Gastrocnemius medialis (tissue), 4 donors: ENCODE measurements at regions not wholly inside any gene's neighbourhood (a gene's known extent, or its start where the extent isn't known, plus 50 kb on each side); places are given as distances from the start of the nearest gene placed in this dataset.

Experiments used
- ATAC-seq, 2 donors: fragments of 150-250 bp; one replicate each; pipeline ENCODE4 v1.9.1; 2016
- DNase-seq, 2 donors: peaks; one replicate each; pipeline ENCODE4 v3.0.0-alpha.2; 2019
- H3K27ac ChIP-seq, 4 donors: fragments of 200-600 bp; sonication (generic); 1 replicate in 1 of 4; 2 replicates in 3 of 4; pipeline ENCODE4 v1.5.1; 2016 to 2018; ENCODE audit warnings: mild to moderate bottlenecking in 2 of 4, moderate library complexity in 1 of 4
- H3K27me3 ChIP-seq, 3 donors: fragments of 200-600 bp; sonication (generic) in 2 of 3; 1 replicate in 1 of 3; 2 replicates in 2 of 3; pipeline versions ENCODE4 v1.5.1 to v1.6.0; 2016 to 2019; ENCODE audit warnings: mild to moderate bottlenecking in 1 of 3, moderate library complexity in 1 of 3
- H3K36me3 ChIP-seq, 2 donors: fragments of 200-600 bp; sonication (generic) in 1 of 2; one replicate each; pipeline ENCODE4 v1.5.1; 2017 to 2018
- H3K4me1 ChIP-seq, 2 donors: fragments of 200-600 bp; sonication (generic) in 1 of 2; one replicate each; pipeline ENCODE4 v1.5.1; 2016 to 2017; ENCODE audit warnings: mild to moderate bottlenecking in 2 of 2
- H3K4me3 ChIP-seq, 4 donors: fragments of 200-600 bp; sonication (generic) in 3 of 4; 1 replicate in 1 of 4; 2 replicates in 3 of 4; pipeline ENCODE4 v1.5.1; 2016 to 2019; ENCODE audit warnings: mild to moderate bottlenecking in 2 of 4
- H3K9me3 ChIP-seq, 3 donors: fragments of 200-600 bp; sonication (generic) in 2 of 3; 1 replicate in 1 of 3; 2 replicates in 2 of 3; pipeline ENCODE4 v1.5.1; 2016 to 2019
- POLR2A ChIP-seq, 2 donors: fragments of 450-650 bp; IDR thresholded peaks; one replicate each; pipeline ENCODE4 v1.6.1; 2017; ENCODE audit warnings: antibody characterized with exemption in 2 of 2, mild to moderate bottlenecking in 2 of 2, moderate library complexity in 2 of 2
- in situ Hi-C, 4 donors: fragments of 200-750 bp; cut with MboI; loops; one replicate each; pipeline versions ENCODE4 v1.15.0 to v1.8.0; 2017; ENCODE audit warnings: low sequenced_read_pairs in 4 of 4
- intact Hi-C: fragments of 100-400 bp; cut with DNase I; formaldehyde crosslinking; loops from one replicate; pipeline ENCODE4 v1.15.1; 2023; ENCODE audit warnings: low total_unique reads
- TF ChIP-seq, protein P1 (sequence below), 5 experiments: fragments of 450-650 bp in 3 of 5; fragments of 200-600 bp in 2 of 5; sonication (generic) in 2 of 5; IDR thresholded peaks in 4 of 5; conservative IDR thresholded peaks in 1 of 5; 1 replicate in 4 of 5; 2 replicates in 1 of 5; pipeline ENCODE4 v1.5.1; 2016 to 2019; ENCODE audit warnings: antibody characterized with exemption in 5 of 5, mild to moderate bottlenecking in 3 of 5, moderate library complexity in 3 of 5

DNA sequence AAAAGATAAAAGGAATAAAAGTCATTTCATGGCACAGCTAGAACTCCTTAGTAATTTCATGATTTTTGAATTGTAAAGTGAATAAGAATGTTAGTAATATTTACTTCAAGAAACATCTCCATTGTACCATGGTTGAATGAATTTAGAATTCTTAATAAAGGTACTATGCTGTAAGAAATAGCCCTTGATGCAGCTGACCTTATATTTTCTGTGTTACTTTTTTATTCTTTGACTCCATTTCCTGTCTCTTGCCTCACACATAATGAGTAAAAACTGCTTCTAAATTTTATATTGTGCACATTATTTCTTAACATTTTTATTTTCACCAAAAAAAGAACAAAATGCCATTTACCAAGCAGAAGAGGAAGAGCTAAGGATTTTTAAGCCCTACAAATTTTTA, 81.9 kb upstream of the PDHA2 start:
- ATAC-seq: no peak
- Histone ChIP-seq H3K27me3 (no peaks in the 10 kb centered on the region), H3K9me3 (no peaks in the 10 kb centered on the region), H3K4me3 (no peak overlapping the region), H3K36me3 (no peaks in the 10 kb centered on the region), H3K27ac (no peak overlapping the region), H3K4me1 (no peaks in the 10 kb centered on the region)
- no peak for DNase-seq
- TF ChIP-seq POLR2A (IDR thresholded peaks at IDR 0.05): no peak
- TF ChIP-seq, protein P1, sequence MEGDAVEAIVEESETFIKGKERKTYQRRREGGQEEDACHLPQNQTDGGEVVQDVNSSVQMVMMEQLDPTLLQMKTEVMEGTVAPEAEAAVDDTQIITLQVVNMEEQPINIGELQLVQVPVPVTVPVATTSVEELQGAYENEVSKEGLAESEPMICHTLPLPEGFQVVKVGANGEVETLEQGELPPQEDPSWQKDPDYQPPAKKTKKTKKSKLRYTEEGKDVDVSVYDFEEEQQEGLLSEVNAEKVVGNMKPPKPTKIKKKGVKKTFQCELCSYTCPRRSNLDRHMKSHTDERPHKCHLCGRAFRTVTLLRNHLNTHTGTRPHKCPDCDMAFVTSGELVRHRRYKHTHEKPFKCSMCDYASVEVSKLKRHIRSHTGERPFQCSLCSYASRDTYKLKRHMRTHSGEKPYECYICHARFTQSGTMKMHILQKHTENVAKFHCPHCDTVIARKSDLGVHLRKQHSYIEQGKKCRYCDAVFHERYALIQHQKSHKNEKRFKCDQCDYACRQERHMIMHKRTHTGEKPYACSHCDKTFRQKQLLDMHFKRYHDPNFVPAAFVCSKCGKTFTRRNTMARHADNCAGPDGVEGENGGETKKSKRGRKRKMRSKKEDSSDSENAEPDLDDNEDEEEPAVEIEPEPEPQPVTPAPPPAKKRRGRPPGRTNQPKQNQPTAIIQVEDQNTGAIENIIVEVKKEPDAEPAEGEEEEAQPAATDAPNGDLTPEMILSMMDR (IDR thresholded peaks at IDR 0.05 in 4 of 5, conservative IDR thresholded peaks at IDR 0.05 in 1 of 5): no peak
- in situ Hi-C loops: no loop called here
- intact Hi-C loops: no loop called here

DNA sequence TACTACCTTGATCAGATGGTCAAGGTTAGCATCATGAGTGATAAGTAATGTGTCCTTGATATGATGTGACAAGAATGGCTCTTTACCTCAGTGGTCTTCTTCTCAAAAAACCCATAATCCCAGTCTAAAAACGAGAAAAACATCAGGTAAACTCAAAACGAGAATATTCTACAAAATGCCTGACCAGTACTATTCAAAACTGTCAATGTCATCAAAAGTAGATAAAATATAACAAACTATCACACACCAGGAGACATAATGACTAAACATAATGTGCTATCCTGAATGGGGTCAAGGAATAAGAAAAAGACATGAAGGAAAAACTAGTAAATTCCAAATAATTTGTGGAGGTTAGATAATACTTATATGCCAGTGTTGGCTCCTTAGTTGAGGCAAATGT, 85.2 kb upstream of the PDHA2 start:
- ATAC-seq: no peak
- Histone ChIP-seq H3K4me1 (no peaks in the 10 kb centered on the region), H3K9me3 (no peaks in the 10 kb centered on the region), H3K36me3 (no peaks in the 10 kb centered on the region), H3K27ac (no peak overlapping the region), H3K4me3 (no peak overlapping the region), H3K27me3 (no peaks in the 10 kb centered on the region)
- TF ChIP-seq, protein P1 (IDR thresholded peaks at IDR 0.05 in 4 of 5, conservative IDR thresholded peaks at IDR 0.05 in 1 of 5): no peak
- TF ChIP-seq POLR2A (IDR thresholded peaks at IDR 0.05): no peak
- in situ Hi-C loops: no loop called here
- intact Hi-C loops: no loop called here
- DNase-seq: no peak

DNA sequence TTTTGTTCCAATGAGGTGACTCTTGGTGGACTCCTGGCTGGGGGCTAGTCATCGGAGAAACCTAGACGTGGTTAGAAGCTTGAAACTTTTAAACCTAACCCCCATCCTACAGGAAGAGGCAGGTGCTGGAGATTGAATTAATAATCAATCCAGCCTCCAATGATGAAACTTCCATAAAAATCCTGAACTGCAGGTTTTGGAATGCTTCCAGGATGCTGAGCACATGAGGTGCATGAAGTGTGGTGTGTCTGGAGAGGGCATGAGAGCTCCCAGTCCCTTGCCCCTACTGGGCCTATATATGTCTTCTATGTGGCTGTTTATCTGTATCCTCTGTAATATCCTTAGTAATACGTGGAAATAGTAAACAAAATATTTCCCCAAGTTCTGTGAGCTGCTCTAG, 90.7 kb upstream of the PDHA2 start:
- Histone ChIP-seq H3K4me3 (no peak overlapping the region), H3K4me1 (no peaks in the 10 kb centered on the region), H3K36me3 (no peaks in the 10 kb centered on the region), H3K27ac (no peak overlapping the region), H3K27me3 (no peaks in the 10 kb centered on the region), H3K9me3 (no peaks in the 10 kb centered on the region)
- intact Hi-C loops (no loop called here), in situ Hi-C loops (no loop called here)
- ATAC-seq (no peak), DNase-seq (no peak)
- TF ChIP-seq, protein P1 (IDR thresholded peaks at IDR 0.05 in 4 of 5, conservative IDR thresholded peaks at IDR 0.05 in 1 of 5): no peak
- TF ChIP-seq POLR2A (IDR thresholded peaks at IDR 0.05): no peak

DNA sequence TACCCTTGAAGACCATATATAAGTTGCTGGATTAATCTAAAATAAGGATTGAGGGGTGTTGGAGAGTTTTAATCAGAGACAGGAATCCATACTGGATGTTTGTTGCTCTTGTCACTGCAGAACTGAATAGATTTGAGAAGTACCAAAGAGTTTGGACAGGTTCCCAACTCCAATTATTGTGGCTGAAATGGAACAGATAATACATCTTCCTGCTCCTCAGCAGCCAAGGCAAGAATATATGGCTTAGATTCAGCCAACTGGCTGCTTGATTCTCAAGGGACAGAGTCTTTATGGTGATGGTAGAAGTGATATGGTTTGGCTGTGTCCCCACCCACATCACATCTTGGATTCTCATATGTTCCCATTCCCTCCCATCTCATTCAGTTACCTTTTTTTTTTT, 97.0 kb upstream of the PDHA2 start:
- no peak overlapping the region for H3K27ac ChIP-seq
- H3K9me3 ChIP-seq: no peaks in the 10 kb centered on the region
- in situ Hi-C loops: no loop called here
- H3K4me3 ChIP-seq: no peak overlapping the region
- TF ChIP-seq, protein P1 (IDR thresholded peaks at IDR 0.05 in 4 of 5, conservative IDR thresholded peaks at IDR 0.05 in 1 of 5): no peak
- no peak for TF ChIP-seq POLR2A (IDR thresholded peaks at IDR 0.05)
- ATAC-seq (no peak), DNase-seq (no peak)
- H3K36me3 ChIP-seq: no peaks in the 10 kb centered on the region
- H3K27me3 ChIP-seq: no peaks in the 10 kb centered on the region
- H3K4me1 ChIP-seq: no peaks in the 10 kb centered on the region
- intact Hi-C loops: no loop called here

DNA sequence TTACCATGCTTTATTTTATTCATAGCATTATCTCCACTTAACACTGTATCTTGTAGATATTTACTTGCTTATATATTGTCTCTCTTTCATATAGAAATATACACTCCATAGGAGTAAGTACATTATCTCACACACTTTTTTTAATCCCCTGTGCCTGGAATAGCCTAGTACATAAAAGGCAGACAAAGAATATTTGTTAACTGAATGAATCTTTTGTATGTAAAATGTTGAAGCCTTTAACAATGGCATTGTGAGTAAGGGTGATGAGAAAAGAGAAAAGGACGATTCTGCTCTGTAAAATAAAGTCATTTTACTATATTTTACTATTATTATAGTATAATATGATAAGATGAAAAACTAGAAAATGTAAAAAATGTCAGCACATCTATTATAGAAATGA, 97.7 kb upstream of the PDHA2 start:
- H3K27ac ChIP-seq: no peak overlapping the region
- no peak for TF ChIP-seq POLR2A (IDR thresholded peaks at IDR 0.05)
- TF ChIP-seq, protein P1 (IDR thresholded peaks at IDR 0.05 in 4 of 5, conservative IDR thresholded peaks at IDR 0.05 in 1 of 5): no peak
- intact Hi-C loops (no loop called here), in situ Hi-C loops (no loop called here)
- no peaks in the 10 kb centered on the region for H3K9me3 ChIP-seq
- ATAC-seq: no peak
- H3K4me1 ChIP-seq: no peaks in the 10 kb centered on the region
- no peak overlapping the region for H3K4me3 ChIP-seq
- no peak for DNase-seq
- H3K36me3 ChIP-seq: no peaks in the 10 kb centered on the region
- no peaks in the 10 kb centered on the region for H3K27me3 ChIP-seq
